ENCODE measurements at regions not wholly inside any gene's neighbourhood (a gene's known extent, or its start where the extent isn't known, plus 50 kb on each side); places are given as distances from the start of the nearest gene placed in this dataset.
A peak's percentile ranks its signal among the peaks of the same experiment; 100 is the strongest.

GRCh38 chr5:155522540-155522939 lies 509.0 kb downstream of the KIF4B start:
- no peak for TF ChIP-seq ZNF70 (CRISPR knock-in tag; IDR thresholded peaks at IDR 0.05)
- TF ChIP-seq CSRNP3 (CRISPR knock-in tag; IDR thresholded peaks at IDR 0.05), result no peak
- ATAC-seq, result no peak

- ATAC-seq, result no peak
- TF ChIP-seq TSHZ2 (CRISPR knock-in tag; IDR thresholded peaks at IDR 0.05) (no peak), TOX (CRISPR knock-in tag; IDR thresholded peaks at IDR 0.05; ENCODE audit: borderline replicate concordance) (no peak), CSDC2 (CRISPR knock-in tag; IDR thresholded peaks at IDR 0.05) (no peak), ZFP30 (CRISPR knock-in tag; IDR thresholded peaks at IDR 0.05) (peak; percentile 74), CREB5 (CRISPR knock-in tag; IDR thresholded peaks at IDR 0.05; ENCODE audit: low read depth) (no peak)
These were observed 515.8 kb downstream of the KIF4B start for GRCh38 chr5:155529362-155529761.

- no peak for ATAC-seq
- TF ChIP-seq CREB5 (CRISPR knock-in tag; IDR thresholded peaks at IDR 0.05; ENCODE audit: low read depth) (0 out of 2 replicates have a peak, but pooled peaks have one; percentile 30), TSHZ2 (CRISPR knock-in tag; IDR thresholded peaks at IDR 0.05) (no peak), ISL1 (CRISPR knock-in tag; IDR thresholded peaks at IDR 0.05) (peak; percentile 40), POU6F1 (CRISPR knock-in tag; IDR thresholded peaks at IDR 0.05; ENCODE audit: borderline replicate concordance, low read depth) (no peak), PATZ1 (CRISPR knock-in tag; IDR thresholded peaks at IDR 0.05; ENCODE audit: borderline replicate concordance) (no peak)
These were observed 516.5 kb downstream of the KIF4B start for GRCh38 chr5:155530046-155530445.

- ATAC-seq, result no peak
- TF ChIP-seq CREB5 (CRISPR knock-in tag; IDR thresholded peaks at IDR 0.05; ENCODE audit: low read depth) (no peak), ISL1 (CRISPR knock-in tag; IDR thresholded peaks at IDR 0.05) (peak; percentile 40)
These were observed 519.2 kb downstream of the KIF4B start for GRCh38 chr5:155532621-155533311.

Data from SK-N-SH treated with all-trans-retinoic acid at 6 μM for 48 hours (cell line).